WTC11 (cell line): ENCODE measurements at regions not wholly inside any gene's neighbourhood (a gene's known extent, or its start where the extent isn't known, plus 50 kb on each side); places are given as distances from the start of the nearest gene placed in this dataset.

Experiments used
- ATAC-seq: fragments of 200-7000 bp; cut with Tn5 transposase; 2 replicates; pipeline ENCODE4 v1.10.0; 2021; ENCODE audit warnings: mild to moderate bottlenecking, moderate library complexity
- CTCF ChIA-PET: fragments of 300-600 bp; sonication (Branson Sonifier 250); formaldehyde crosslinking; loops from one replicate; lab custom pipeline; 2021; ENCODE audit warnings: antibody characterized with exemption; lab: Charles Lee
- POLR2A ChIA-PET: fragments of 350-600 bp; sonication (Branson Sonifier 250); formaldehyde crosslinking; loops from one replicate; lab custom pipeline; 2021; ENCODE audit warnings: antibody characterized with exemption; lab: Charles Lee
- DNase-seq: peaks from one replicate; pipeline ENCODE4 v3.0.0; 2021; ENCODE audit warnings: low spot score
- H3K27ac Mint-ChIP-seq: 2 replicates; pipeline ENCODE4 v1.8.0; 2021; ENCODE audit warnings: mixed read lengths
- H3K27me3 Mint-ChIP-seq: 2 replicates; pipeline ENCODE4 v1.8.0; 2021; ENCODE audit warnings: low read depth, mild to moderate bottlenecking, moderate library complexity, mixed read lengths
- H3K36me3 Mint-ChIP-seq: 2 replicates; pipeline ENCODE4 v1.8.0; 2021; ENCODE audit warnings: mixed read lengths
- H3K4me1 Mint-ChIP-seq: 2 replicates; pipeline ENCODE4 v1.8.0; 2022; ENCODE audit warnings: mixed read lengths
- H3K4me3 Mint-ChIP-seq: 2 replicates; pipeline ENCODE4 v1.8.0; 2021; ENCODE audit warnings: mild to moderate bottlenecking, moderate library complexity, mixed read lengths
- H3K9me3 Mint-ChIP-seq: 2 replicates; pipeline ENCODE4 v1.8.0; 2021; ENCODE audit warnings: mixed read lengths
- EMX1 ChIP-seq: fragments of 250-450 bp; sonication (Bioruptor Pico); IDR thresholded peaks from 2 replicates; pipeline ENCODE4 v1.8.0; 2021; ENCODE audit warnings: mild to moderate bottlenecking
- FOXJ3 ChIP-seq: sonication (generic); formaldehyde crosslinking; IDR thresholded peaks from 2 replicates; pipeline ENCODE4 v1.9.0; 2021; ENCODE audit warnings: missing genetic modification reagents, mild to moderate bottlenecking, borderline replicate concordance
- JAZF1 ChIP-seq: fragments of 250-450 bp; sonication (Bioruptor Pico); IDR thresholded peaks from 2 replicates; pipeline ENCODE4 v1.9.0; 2021; ENCODE audit warnings: moderate library complexity, mild to moderate bottlenecking, inconsistent platforms
- MLX ChIP-seq: sonication (generic); formaldehyde crosslinking; IDR thresholded peaks from 2 replicates; pipeline ENCODE4 v1.8.1; 2023; ENCODE audit warnings: mild to moderate bottlenecking, missing genetic modification reagents, moderate library complexity
- OVOL2 ChIP-seq: fragments of 250-450 bp; sonication (Bioruptor Pico); IDR thresholded peaks from 2 replicates; pipeline ENCODE4 v1.9.0; 2021; ENCODE audit warnings: mild to moderate bottlenecking, borderline replicate concordance
- SMAD3 ChIP-seq: sonication (generic); formaldehyde crosslinking; IDR thresholded peaks from 2 replicates; pipeline ENCODE4 v1.8.0; 2022; ENCODE audit warnings: missing genetic modification reagents, mild to moderate bottlenecking, borderline replicate concordance
- USF2 ChIP-seq: sonication (generic); formaldehyde crosslinking; IDR thresholded peaks from 2 replicates; pipeline ENCODE4 v1.8.1; 2023; ENCODE audit warnings: mild to moderate bottlenecking, missing genetic modification reagents, moderate library complexity
- ZNF121 ChIP-seq: sonication (generic); formaldehyde crosslinking; IDR thresholded peaks from 2 replicates; pipeline ENCODE4 v1.8.0; 2023; ENCODE audit warnings: missing genetic modification reagents
- TF ChIP-seq, protein P1 (sequence below): sonication (generic); formaldehyde crosslinking; IDR thresholded peaks from 2 replicates; pipeline ENCODE4 v1.8.1; 2022; ENCODE audit warnings: mild to moderate bottlenecking, missing genetic modification reagents, moderate library complexity, borderline replicate concordance
- TF ChIP-seq, protein P2 (sequence below): sonication (generic); formaldehyde crosslinking; IDR thresholded peaks from 2 replicates; pipeline ENCODE4 v1.8.0; 2022; ENCODE audit warnings: mild to moderate bottlenecking, missing genetic modification reagents
- TF ChIP-seq, protein P3 (sequence below): sonication (generic); formaldehyde crosslinking; IDR thresholded peaks from 2 replicates; pipeline ENCODE4 v1.8.1; 2023; ENCODE audit warnings: mild to moderate bottlenecking, missing genetic modification reagents
- TF ChIP-seq, protein P4 (sequence below): sonication (generic); formaldehyde crosslinking; IDR thresholded peaks from 2 replicates; pipeline ENCODE4 v1.8.0; 2022; ENCODE audit warnings: mild to moderate bottlenecking, missing genetic modification reagents
- TF ChIP-seq, protein P5 (sequence below): fragments of 250-450 bp; sonication (Bioruptor Pico); IDR thresholded peaks from 2 replicates; pipeline ENCODE4 v1.9.0; 2021; ENCODE audit warnings: mild to moderate bottlenecking, borderline replicate concordance
- TF ChIP-seq, protein P6 (sequence below): sonication (generic); formaldehyde crosslinking; IDR thresholded peaks from 2 replicates; pipeline ENCODE4 v1.8.0; 2023; ENCODE audit warnings: missing genetic modification reagents, mild to moderate bottlenecking, borderline replicate concordance

GRCh38 chr15:26298659-26299170, 435.6 kb upstream of the ATP10A start (continued):
- no peak for TF ChIP-seq MLX (CRISPR knock-in tag)
- TF ChIP-seq OVOL2 (CRISPR knock-in tag): no peak
- no peak for TF ChIP-seq JAZF1 (CRISPR knock-in tag)
- TF ChIP-seq, protein P1, sequence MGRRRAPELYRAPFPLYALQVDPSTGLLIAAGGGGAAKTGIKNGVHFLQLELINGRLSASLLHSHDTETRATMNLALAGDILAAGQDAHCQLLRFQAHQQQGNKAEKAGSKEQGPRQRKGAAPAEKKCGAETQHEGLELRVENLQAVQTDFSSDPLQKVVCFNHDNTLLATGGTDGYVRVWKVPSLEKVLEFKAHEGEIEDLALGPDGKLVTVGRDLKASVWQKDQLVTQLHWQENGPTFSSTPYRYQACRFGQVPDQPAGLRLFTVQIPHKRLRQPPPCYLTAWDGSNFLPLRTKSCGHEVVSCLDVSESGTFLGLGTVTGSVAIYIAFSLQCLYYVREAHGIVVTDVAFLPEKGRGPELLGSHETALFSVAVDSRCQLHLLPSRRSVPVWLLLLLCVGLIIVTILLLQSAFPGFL (CRISPR knock-in tag): no peak
- TF ChIP-seq, protein P2, sequence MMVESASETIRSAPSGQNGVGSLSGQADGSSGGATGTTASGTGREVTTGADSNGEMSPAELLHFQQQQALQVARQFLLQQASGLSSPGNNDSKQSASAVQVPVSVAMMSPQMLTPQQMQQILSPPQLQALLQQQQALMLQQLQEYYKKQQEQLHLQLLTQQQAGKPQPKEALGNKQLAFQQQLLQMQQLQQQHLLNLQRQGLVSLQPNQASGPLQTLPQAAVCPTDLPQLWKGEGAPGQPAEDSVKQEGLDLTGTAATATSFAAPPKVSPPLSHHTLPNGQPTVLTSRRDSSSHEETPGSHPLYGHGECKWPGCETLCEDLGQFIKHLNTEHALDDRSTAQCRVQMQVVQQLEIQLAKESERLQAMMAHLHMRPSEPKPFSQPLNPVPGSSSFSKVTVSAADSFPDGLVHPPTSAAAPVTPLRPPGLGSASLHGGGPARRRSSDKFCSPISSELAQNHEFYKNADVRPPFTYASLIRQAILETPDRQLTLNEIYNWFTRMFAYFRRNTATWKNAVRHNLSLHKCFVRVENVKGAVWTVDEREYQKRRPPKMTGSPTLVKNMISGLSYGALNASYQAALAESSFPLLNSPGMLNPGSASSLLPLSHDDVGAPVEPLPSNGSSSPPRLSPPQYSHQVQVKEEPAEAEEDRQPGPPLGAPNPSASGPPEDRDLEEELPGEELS (CRISPR knock-in tag): no peak
- TF ChIP-seq EMX1 (CRISPR knock-in tag): no peak
- no peak for TF ChIP-seq SMAD3 (CRISPR knock-in tag)

- Mint-ChIP-seq H3K4me1 (peaks cover 28% of the 10 kb centered on the region), H3K36me3 (peaks cover 21% of the 10 kb centered on the region), H3K4me3 (no peak overlapping the region), H3K27ac (no peak overlapping the region), H3K27me3 (no peaks in the 10 kb centered on the region; the same call in 1 of the 2 replicates), H3K9me3 (peaks cover 36% of the 10 kb centered on the region)
- DNase-seq: no peak
- ATAC-seq: no peak
- TF ChIP-seq USF2 (CRISPR knock-in tag) (no peak), FOXJ3 (CRISPR knock-in tag) (no peak), ZNF121 (CRISPR knock-in tag) (no peak)
- TF ChIP-seq, protein P3, sequence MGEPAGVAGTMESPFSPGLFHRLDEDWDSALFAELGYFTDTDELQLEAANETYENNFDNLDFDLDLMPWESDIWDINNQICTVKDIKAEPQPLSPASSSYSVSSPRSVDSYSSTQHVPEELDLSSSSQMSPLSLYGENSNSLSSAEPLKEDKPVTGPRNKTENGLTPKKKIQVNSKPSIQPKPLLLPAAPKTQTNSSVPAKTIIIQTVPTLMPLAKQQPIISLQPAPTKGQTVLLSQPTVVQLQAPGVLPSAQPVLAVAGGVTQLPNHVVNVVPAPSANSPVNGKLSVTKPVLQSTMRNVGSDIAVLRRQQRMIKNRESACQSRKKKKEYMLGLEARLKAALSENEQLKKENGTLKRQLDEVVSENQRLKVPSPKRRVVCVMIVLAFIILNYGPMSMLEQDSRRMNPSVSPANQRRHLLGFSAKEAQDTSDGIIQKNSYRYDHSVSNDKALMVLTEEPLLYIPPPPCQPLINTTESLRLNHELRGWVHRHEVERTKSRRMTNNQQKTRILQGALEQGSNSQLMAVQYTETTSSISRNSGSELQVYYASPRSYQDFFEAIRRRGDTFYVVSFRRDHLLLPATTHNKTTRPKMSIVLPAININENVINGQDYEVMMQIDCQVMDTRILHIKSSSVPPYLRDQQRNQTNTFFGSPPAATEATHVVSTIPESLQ (CRISPR knock-in tag): no peak
- TF ChIP-seq, protein P4, sequence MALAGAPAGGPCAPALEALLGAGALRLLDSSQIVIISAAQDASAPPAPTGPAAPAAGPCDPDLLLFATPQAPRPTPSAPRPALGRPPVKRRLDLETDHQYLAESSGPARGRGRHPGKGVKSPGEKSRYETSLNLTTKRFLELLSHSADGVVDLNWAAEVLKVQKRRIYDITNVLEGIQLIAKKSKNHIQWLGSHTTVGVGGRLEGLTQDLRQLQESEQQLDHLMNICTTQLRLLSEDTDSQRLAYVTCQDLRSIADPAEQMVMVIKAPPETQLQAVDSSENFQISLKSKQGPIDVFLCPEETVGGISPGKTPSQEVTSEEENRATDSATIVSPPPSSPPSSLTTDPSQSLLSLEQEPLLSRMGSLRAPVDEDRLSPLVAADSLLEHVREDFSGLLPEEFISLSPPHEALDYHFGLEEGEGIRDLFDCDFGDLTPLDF (CRISPR knock-in tag): no peak
- TF ChIP-seq, protein P5, sequence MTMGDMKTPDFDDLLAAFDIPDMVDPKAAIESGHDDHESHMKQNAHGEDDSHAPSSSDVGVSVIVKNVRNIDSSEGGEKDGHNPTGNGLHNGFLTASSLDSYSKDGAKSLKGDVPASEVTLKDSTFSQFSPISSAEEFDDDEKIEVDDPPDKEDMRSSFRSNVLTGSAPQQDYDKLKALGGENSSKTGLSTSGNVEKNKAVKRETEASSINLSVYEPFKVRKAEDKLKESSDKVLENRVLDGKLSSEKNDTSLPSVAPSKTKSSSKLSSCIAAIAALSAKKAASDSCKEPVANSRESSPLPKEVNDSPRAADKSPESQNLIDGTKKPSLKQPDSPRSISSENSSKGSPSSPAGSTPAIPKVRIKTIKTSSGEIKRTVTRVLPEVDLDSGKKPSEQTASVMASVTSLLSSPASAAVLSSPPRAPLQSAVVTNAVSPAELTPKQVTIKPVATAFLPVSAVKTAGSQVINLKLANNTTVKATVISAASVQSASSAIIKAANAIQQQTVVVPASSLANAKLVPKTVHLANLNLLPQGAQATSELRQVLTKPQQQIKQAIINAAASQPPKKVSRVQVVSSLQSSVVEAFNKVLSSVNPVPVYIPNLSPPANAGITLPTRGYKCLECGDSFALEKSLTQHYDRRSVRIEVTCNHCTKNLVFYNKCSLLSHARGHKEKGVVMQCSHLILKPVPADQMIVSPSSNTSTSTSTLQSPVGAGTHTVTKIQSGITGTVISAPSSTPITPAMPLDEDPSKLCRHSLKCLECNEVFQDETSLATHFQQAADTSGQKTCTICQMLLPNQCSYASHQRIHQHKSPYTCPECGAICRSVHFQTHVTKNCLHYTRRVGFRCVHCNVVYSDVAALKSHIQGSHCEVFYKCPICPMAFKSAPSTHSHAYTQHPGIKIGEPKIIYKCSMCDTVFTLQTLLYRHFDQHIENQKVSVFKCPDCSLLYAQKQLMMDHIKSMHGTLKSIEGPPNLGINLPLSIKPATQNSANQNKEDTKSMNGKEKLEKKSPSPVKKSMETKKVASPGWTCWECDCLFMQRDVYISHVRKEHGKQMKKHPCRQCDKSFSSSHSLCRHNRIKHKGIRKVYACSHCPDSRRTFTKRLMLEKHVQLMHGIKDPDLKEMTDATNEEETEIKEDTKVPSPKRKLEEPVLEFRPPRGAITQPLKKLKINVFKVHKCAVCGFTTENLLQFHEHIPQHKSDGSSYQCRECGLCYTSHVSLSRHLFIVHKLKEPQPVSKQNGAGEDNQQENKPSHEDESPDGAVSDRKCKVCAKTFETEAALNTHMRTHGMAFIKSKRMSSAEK (CRISPR knock-in tag): no peak
- TF ChIP-seq, protein P6, sequence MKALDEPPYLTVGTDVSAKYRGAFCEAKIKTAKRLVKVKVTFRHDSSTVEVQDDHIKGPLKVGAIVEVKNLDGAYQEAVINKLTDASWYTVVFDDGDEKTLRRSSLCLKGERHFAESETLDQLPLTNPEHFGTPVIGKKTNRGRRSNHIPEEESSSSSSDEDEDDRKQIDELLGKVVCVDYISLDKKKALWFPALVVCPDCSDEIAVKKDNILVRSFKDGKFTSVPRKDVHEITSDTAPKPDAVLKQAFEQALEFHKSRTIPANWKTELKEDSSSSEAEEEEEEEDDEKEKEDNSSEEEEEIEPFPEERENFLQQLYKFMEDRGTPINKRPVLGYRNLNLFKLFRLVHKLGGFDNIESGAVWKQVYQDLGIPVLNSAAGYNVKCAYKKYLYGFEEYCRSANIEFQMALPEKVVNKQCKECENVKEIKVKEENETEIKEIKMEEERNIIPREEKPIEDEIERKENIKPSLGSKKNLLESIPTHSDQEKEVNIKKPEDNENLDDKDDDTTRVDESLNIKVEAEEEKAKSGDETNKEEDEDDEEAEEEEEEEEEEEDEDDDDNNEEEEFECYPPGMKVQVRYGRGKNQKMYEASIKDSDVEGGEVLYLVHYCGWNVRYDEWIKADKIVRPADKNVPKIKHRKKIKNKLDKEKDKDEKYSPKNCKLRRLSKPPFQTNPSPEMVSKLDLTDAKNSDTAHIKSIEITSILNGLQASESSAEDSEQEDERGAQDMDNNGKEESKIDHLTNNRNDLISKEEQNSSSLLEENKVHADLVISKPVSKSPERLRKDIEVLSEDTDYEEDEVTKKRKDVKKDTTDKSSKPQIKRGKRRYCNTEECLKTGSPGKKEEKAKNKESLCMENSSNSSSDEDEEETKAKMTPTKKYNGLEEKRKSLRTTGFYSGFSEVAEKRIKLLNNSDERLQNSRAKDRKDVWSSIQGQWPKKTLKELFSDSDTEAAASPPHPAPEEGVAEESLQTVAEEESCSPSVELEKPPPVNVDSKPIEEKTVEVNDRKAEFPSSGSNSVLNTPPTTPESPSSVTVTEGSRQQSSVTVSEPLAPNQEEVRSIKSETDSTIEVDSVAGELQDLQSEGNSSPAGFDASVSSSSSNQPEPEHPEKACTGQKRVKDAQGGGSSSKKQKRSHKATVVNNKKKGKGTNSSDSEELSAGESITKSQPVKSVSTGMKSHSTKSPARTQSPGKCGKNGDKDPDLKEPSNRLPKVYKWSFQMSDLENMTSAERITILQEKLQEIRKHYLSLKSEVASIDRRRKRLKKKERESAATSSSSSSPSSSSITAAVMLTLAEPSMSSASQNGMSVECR (CRISPR knock-in tag): no peak
- POLR2A ChIA-PET: no interaction called here
- CTCF ChIA-PET: no interaction called here
These were observed 435.0 kb upstream of the ATP10A start for GRCh38 chr15:26298010-26298658.
